Stimulated activated memory B cell treated with anti-CD40 and anti-IgM and Interleukin-4, amounts not matched to agents 10 μg/mL and 1 μg/mL and 100 μg/mL, for 72 hours (primary cell): ENCODE measurements at regions not wholly inside any gene's neighbourhood (a gene's known extent, or its start where the extent isn't known, plus 50 kb on each side); places are given as distances from the start of the nearest gene placed in this dataset.
"Not testable (repeated sequence)": the region's sequence is repeated elsewhere in the genome, so short reads cannot be mapped to it uniquely, and the experiment has no call there.

Experiments used
- ATAC-seq: fragments of 150-1000 bp; cut with Tn5 transposase; 2 replicates; pipeline ENCODE4 v1.10.0; 2021
- H3K27ac Mint-ChIP-seq: one replicate; pipeline ENCODE4 v1.8.0; 2022; ENCODE audit warnings: mild to moderate bottlenecking, mixed read lengths
- H3K27me3 Mint-ChIP-seq: one replicate; pipeline ENCODE4 v1.8.0; 2022; ENCODE audit warnings: mixed read lengths
- H3K36me3 Mint-ChIP-seq: one replicate; pipeline ENCODE4 v1.8.0; 2022; ENCODE audit warnings: mixed read lengths
- H3K4me1 Mint-ChIP-seq: one replicate; pipeline ENCODE4 v1.8.0; 2022; ENCODE audit warnings: mixed read lengths
- H3K4me3 Mint-ChIP-seq: one replicate; pipeline ENCODE4 v1.8.0; 2022; ENCODE audit warnings: mild to moderate bottlenecking, moderate library complexity, mixed read lengths
- H3K9me3 Mint-ChIP-seq: one replicate; pipeline ENCODE4 v1.8.0; 2022; ENCODE audit warnings: mixed read lengths

DNA sequence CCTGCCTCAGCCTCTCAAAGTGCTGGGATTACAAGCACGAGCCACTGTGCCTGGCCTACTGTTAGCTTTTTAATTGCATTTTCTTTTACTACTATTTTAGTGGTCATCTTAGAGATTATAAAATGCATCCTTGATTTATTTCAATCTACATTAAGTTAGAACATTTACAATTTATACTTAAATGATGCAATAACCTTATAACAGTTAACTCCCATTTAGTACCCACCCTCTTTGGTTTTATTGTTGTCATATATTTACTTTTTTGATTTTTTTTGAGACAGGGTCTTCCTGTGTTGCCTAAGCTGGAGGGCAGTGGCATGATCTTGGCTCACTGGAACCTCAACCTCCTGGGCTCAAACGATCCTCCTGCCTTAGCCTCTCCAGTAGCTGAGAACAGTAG is 77.3 kb downstream of the PPCDC start:
- H3K27ac Mint-ChIP-seq, result no peak overlapping the region
- H3K27me3 Mint-ChIP-seq, result peaks cover 44% of the 10 kb centered on the region
- H3K36me3 Mint-ChIP-seq, result no peaks in the 10 kb centered on the region
- H3K4me1 Mint-ChIP-seq, result peaks cover 33% of the 10 kb centered on the region
- peaks cover 3% of the 10 kb centered on the region for H3K9me3 Mint-ChIP-seq
- ATAC-seq, result no peak
- H3K4me3 Mint-ChIP-seq, result no peak overlapping the region

GRCh38 chr15:75104804-75105557 is 81.6 kb downstream of the PPCDC start:
- Mint-ChIP-seq H3K4me3 (peak overlapping the region; percentile 8), H3K27me3 (peaks cover 19% of the 10 kb centered on the region), H3K4me1 (peaks cover 47% of the 10 kb centered on the region), H3K27ac (peak overlapping the region; percentile 33), H3K9me3 (no peaks in the 10 kb centered on the region), H3K36me3 (no peaks in the 10 kb centered on the region)
- peak; percentile 72 for ATAC-seq

DNA sequence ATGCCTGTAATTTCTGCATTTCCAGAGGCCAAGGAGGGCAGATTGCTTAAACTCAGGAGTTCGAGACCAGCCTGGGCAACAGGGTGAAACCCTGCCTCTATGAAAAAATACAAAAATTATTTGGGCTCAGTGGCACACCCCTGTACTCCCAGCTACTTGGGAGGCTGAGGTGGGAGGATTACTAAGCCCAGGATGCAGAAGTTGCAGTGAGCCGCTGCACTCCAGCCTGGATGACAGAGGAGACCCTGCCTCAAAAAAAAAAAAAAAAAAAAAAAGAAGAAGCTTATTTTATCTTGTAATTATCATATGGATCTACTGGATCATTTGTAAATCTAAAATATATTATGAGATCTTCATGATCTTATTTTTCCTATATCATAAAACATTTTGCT is 84.1 kb downstream of the PPCDC start:
- Mint-ChIP-seq H3K4me1 (peaks cover 68% of the 10 kb centered on the region), H3K36me3 (no peaks in the 10 kb centered on the region), H3K27ac (peak overlapping the region; percentile 77), H3K4me3 (no peak overlapping the region), H3K27me3 (peaks cover 13% of the 10 kb centered on the region), H3K9me3 (no peaks in the 10 kb centered on the region)
- no peak for ATAC-seq

GRCh38 chr15:75107908-75108838 is 84.8 kb downstream of the PPCDC start:
- Mint-ChIP-seq H3K36me3 (no peaks in the 10 kb centered on the region), H3K4me1 (peaks cover 75% of the 10 kb centered on the region), H3K27me3 (peaks cover 7% of the 10 kb centered on the region), H3K9me3 (peaks cover 3% of the 10 kb centered on the region), H3K27ac (peak overlapping the region; percentile 77), H3K4me3 (peak overlapping the region; percentile 48)
- peak; percentile 88 for ATAC-seq

DNA sequence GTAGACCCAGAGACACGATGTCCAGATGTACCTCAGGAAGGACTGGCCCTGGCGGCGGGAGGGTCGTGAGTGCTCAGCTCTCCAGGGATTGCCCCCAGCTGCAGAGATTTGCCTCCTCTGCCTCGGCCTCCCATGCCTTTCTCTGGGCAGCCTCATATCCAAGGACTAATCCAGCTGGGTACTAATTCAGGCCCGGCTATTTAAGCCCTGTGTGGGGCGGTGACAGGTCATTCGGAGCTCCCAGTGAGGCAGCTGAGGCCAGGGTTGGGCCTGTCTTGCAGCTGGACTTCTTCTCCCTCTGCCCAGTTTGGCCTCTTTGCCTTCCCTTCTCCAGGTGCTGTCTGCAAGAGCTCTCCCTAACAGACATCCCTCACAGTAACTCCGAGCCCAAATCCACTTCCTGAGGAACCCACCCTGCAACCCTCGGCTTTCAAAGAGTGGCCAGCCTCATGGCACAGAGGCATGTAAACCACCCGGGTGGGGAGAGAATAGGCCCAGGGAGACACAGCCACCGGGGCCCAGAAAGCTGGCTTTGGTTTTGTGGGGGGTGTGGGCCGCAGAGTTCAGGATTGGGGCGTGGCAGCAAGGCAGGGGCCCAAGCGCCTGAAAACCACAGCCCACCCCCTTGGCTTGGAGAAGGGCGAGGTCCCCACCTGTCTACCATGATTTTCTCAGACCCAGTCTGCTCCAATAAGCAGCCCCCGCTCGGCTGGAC is 85.8 kb downstream of the PPCDC start:
- Mint-ChIP-seq H3K27ac (peak overlapping the region; percentile 77), H3K36me3 (peaks cover 2% of the 10 kb centered on the region), H3K27me3 (no peaks in the 10 kb centered on the region), H3K4me1 (peaks cover 84% of the 10 kb centered on the region), H3K9me3 (peaks cover 4% of the 10 kb centered on the region), H3K4me3 (peak overlapping the region; percentile 48)
- ATAC-seq, result no peak

GRCh38 chr15:75109736-75110130 is 86.3 kb downstream of the PPCDC start:
- peaks cover 8% of the 10 kb centered on the region for H3K9me3 Mint-ChIP-seq
- H3K4me3 Mint-ChIP-seq, result no peak overlapping the region
- peak overlapping the region; percentile 77 for H3K27ac Mint-ChIP-seq
- no peaks in the 10 kb centered on the region for H3K27me3 Mint-ChIP-seq
- no peak for ATAC-seq
- peaks cover 7% of the 10 kb centered on the region for H3K36me3 Mint-ChIP-seq
- H3K4me1 Mint-ChIP-seq, result peaks cover 87% of the 10 kb centered on the region

DNA sequence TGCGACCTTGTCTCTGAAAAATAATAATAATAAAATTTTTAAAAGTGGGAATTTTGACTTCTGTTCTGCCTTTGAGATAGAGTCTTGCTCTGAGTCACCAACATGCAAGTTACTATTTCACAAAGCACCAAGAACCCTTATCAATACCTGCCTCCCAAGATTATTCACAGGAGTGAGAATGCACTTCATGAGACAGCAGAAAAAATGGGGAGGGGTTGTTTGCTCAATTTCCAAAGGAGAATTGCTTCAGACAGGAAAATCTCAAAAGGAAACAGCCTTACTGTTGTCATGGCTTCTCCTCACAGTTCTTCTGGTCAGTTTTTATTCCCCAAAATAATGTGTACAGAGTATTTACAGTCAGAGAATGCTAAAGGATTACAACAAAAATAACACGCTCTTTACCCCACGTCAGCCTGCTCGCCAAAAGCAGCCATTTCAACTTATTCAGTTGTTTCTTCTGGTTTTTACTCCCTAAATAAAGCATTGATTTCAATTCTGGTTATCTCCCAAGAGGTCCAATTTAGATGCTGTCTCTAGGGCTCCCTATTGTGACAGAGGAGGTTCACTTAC is 89.0 kb downstream of the PPCDC start:
- Mint-ChIP-seq H3K9me3 (peaks cover 8% of the 10 kb centered on the region), H3K4me1 (peaks cover 67% of the 10 kb centered on the region), H3K27ac (peak overlapping the region; percentile 12), H3K4me3 (peak overlapping the region; percentile 1), H3K27me3 (no peaks in the 10 kb centered on the region), H3K36me3 (peaks cover 7% of the 10 kb centered on the region)
- ATAC-seq, result no peak

- peak overlapping the region; percentile 1 for H3K4me3 Mint-ChIP-seq
- peaks cover 62% of the 10 kb centered on the region for H3K4me1 Mint-ChIP-seq
- ATAC-seq, result peak; percentile 74
- no peaks in the 10 kb centered on the region for H3K27me3 Mint-ChIP-seq
- H3K27ac Mint-ChIP-seq, result peak overlapping the region; percentile 12
- peaks cover 7% of the 10 kb centered on the region for H3K36me3 Mint-ChIP-seq
- H3K9me3 Mint-ChIP-seq, result peaks cover 8% of the 10 kb centered on the region
These were observed 88.7 kb upstream of the C15orf39 start for GRCh38 chr15:75112848-75113492.

DNA sequence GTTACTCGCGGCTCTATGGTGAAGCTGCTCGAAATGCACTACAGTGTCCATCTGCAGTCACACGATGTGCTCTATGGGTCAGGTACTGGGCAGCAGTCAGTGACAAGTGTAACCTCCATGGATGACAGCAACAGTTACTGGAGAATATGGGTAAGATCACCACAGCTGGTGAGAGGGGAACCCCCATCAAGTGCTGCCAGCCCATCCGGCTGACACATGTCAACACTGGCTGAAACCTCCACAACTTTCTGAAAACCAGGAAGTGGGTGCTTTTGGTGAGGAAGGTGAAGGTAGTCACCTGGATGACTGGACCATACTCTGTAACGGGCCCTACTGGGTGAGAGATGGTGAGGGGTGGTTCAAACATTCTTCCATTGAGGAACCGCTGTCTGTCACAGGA is 87.4 kb upstream of the C15orf39 start:
- Mint-ChIP-seq H3K9me3 (peaks cover 8% of the 10 kb centered on the region), H3K4me1 (peaks cover 49% of the 10 kb centered on the region), H3K4me3 (no peak overlapping the region), H3K36me3 (peaks cover 7% of the 10 kb centered on the region), H3K27me3 (no peaks in the 10 kb centered on the region), H3K27ac (peak overlapping the region; percentile 31)
- peak; percentile 32 for ATAC-seq

- peaks cover 44% of the 10 kb centered on the region for H3K4me1 Mint-ChIP-seq
- no peaks in the 10 kb centered on the region for H3K27me3 Mint-ChIP-seq
These were observed 86.9 kb upstream of the C15orf39 start for GRCh38 chr15:75114796-75115195.

GRCh38 chr15:75115411-75115913 is 86.2 kb upstream of the C15orf39 start:
- not testable (repeated sequence) for ATAC-seq, H3K36me3 Mint-ChIP-seq, H3K4me3 Mint-ChIP-seq

More at GRCh38 chr15:75114796-75115195, 86.9 kb upstream of the C15orf39 start:
- Mint-ChIP-seq H3K9me3 (peaks cover 8% of the 10 kb centered on the region), H3K27ac (no peak overlapping the region), H3K4me3 (no peak overlapping the region), H3K36me3 (peaks cover 7% of the 10 kb centered on the region)
- ATAC-seq, result no peak

GRCh38 chr15:75116143-75116542 is 85.5 kb upstream of the C15orf39 start:
- Mint-ChIP-seq H3K9me3 (peaks cover 11% of the 10 kb centered on the region), H3K4me1 (peaks cover 31% of the 10 kb centered on the region)
- H3K27ac Mint-ChIP-seq, H3K27me3 Mint-ChIP-seq, H3K36me3 Mint-ChIP-seq, H3K4me3 Mint-ChIP-seq, ATAC-seq: not testable (repeated sequence)

More at GRCh38 chr15:75115411-75115913, 86.2 kb upstream of the C15orf39 start:
- H3K27ac Mint-ChIP-seq, H3K9me3 Mint-ChIP-seq, H3K27me3 Mint-ChIP-seq: not testable (repeated sequence)
- peaks cover 37% of the 10 kb centered on the region for H3K4me1 Mint-ChIP-seq

DNA sequence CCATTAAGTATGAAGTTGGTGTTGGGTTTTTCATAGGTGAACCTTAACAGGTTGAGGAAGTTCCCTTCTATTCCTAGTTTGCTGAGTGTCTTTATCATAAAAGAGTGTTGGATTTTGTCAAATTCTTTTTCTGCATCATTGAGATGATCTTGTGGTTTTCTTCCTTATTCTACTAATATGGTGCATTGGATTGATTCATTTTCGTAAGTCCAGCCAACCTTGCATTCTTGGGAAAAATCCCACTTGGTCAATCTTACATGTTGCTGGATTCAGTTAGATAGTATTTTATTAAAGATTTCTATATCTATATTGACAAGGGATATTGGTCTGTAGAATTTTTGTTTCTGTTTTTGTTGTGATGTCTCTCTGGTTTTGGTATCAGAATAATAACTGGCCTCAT is 83.7 kb upstream of the C15orf39 start:
- Mint-ChIP-seq H3K9me3 (peaks cover 10% of the 10 kb centered on the region), H3K36me3 (peaks cover 7% of the 10 kb centered on the region)

GRCh38 chr15:75119312-75119711 is 82.4 kb upstream of the C15orf39 start:
- not testable (repeated sequence) for H3K4me3 Mint-ChIP-seq, H3K27me3 Mint-ChIP-seq, H3K27ac Mint-ChIP-seq, H3K36me3 Mint-ChIP-seq, ATAC-seq, H3K9me3 Mint-ChIP-seq
- H3K4me1 Mint-ChIP-seq, result peaks cover 14% of the 10 kb centered on the region

More for the DNA sequence above, 83.7 kb upstream of the C15orf39 start:
- Mint-ChIP-seq H3K27ac (no peak overlapping the region), H3K27me3 (no peaks in the 10 kb centered on the region), H3K4me3 (no peak overlapping the region), H3K4me1 (peaks cover 16% of the 10 kb centered on the region)
- no peak for ATAC-seq
